ENCODE measurements at regions not wholly inside any gene's neighbourhood (a gene's known extent, or its start where the extent isn't known, plus 50 kb on each side); places are given as distances from the start of the nearest gene placed in this dataset.

DNA sequence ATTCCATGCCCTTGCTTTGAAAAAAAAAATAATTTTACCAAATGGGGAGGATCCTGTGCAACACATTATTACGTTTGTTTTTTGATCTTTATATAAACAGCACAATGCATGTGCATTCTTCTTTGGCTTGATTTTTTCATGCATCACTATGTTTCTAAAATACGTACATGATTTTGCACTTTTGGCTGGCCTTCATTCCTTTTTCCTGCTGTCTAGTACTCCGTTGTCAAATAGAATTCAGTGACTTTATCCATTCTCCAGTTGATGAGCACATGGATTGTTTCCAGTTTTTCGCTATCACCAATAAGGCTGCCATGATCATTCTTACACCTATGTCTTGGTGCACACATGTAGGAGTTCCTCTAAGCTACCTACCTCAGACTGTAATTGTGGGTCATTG, 63.0 kb upstream of the ID3 start (continued):
- TF ChIP-seq, protein P1, sequence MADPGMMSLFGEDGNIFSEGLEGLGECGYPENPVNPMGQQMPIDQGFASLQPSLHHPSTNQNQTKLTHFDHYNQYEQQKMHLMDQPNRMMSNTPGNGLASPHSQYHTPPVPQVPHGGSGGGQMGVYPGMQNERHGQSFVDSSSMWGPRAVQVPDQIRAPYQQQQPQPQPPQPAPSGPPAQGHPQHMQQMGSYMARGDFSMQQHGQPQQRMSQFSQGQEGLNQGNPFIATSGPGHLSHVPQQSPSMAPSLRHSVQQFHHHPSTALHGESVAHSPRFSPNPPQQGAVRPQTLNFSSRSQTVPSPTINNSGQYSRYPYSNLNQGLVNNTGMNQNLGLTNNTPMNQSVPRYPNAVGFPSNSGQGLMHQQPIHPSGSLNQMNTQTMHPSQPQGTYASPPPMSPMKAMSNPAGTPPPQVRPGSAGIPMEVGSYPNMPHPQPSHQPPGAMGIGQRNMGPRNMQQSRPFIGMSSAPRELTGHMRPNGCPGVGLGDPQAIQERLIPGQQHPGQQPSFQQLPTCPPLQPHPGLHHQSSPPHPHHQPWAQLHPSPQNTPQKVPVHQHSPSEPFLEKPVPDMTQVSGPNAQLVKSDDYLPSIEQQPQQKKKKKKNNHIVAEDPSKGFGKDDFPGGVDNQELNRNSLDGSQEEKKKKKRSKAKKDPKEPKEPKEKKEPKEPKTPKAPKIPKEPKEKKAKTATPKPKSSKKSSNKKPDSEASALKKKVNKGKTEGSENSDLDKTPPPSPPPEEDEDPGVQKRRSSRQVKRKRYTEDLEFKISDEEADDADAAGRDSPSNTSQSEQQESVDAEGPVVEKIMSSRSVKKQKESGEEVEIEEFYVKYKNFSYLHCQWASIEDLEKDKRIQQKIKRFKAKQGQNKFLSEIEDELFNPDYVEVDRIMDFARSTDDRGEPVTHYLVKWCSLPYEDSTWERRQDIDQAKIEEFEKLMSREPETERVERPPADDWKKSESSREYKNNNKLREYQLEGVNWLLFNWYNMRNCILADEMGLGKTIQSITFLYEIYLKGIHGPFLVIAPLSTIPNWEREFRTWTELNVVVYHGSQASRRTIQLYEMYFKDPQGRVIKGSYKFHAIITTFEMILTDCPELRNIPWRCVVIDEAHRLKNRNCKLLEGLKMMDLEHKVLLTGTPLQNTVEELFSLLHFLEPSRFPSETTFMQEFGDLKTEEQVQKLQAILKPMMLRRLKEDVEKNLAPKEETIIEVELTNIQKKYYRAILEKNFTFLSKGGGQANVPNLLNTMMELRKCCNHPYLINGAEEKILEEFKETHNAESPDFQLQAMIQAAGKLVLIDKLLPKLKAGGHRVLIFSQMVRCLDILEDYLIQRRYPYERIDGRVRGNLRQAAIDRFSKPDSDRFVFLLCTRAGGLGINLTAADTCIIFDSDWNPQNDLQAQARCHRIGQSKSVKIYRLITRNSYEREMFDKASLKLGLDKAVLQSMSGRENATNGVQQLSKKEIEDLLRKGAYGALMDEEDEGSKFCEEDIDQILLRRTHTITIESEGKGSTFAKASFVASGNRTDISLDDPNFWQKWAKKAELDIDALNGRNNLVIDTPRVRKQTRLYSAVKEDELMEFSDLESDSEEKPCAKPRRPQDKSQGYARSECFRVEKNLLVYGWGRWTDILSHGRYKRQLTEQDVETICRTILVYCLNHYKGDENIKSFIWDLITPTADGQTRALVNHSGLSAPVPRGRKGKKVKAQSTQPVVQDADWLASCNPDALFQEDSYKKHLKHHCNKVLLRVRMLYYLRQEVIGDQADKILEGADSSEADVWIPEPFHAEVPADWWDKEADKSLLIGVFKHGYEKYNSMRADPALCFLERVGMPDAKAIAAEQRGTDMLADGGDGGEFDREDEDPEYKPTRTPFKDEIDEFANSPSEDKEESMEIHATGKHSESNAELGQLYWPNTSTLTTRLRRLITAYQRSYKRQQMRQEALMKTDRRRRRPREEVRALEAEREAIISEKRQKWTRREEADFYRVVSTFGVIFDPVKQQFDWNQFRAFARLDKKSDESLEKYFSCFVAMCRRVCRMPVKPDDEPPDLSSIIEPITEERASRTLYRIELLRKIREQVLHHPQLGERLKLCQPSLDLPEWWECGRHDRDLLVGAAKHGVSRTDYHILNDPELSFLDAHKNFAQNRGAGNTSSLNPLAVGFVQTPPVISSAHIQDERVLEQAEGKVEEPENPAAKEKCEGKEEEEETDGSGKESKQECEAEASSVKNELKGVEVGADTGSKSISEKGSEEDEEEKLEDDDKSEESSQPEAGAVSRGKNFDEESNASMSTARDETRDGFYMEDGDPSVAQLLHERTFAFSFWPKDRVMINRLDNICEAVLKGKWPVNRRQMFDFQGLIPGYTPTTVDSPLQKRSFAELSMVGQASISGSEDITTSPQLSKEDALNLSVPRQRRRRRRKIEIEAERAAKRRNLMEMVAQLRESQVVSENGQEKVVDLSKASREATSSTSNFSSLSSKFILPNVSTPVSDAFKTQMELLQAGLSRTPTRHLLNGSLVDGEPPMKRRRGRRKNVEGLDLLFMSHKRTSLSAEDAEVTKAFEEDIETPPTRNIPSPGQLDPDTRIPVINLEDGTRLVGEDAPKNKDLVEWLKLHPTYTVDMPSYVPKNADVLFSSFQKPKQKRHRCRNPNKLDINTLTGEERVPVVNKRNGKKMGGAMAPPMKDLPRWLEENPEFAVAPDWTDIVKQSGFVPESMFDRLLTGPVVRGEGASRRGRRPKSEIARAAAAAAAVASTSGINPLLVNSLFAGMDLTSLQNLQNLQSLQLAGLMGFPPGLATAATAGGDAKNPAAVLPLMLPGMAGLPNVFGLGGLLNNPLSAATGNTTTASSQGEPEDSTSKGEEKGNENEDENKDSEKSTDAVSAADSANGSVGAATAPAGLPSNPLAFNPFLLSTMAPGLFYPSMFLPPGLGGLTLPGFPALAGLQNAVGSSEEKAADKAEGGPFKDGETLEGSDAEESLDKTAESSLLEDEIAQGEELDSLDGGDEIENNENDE (IDR thresholded peaks at IDR 0.05; ENCODE audit: insufficient replicate concordance, low read length): no peak
- TF ChIP-seq POLR2A (IDR thresholded peaks at IDR 0.05; ENCODE audit: control extremely low read depth in 1 of 2, low read depth in 2 of 2, low read length in 2 of 2) (no peak), JUND (IDR thresholded peaks at IDR 0.05; ENCODE audit: low read length) (no peak), ATF2 (IDR thresholded peaks at IDR 0.05; ENCODE audit: low read length) (no peak), TAF7 (optimal IDR thresholded peaks at IDR 0.05; ENCODE audit: borderline replicate concordance, low read depth, low read length) (no peak), NANOG (IDR thresholded peaks at IDR 0.05; ENCODE audit: insufficient read depth, low read depth, low read length, poor library complexity, severe bottlenecking) (no peak), HDAC6 (IDR thresholded peaks at IDR 0.05; ENCODE audit: low read depth, low read length) (no peak), CBX5 (IDR thresholded peaks at IDR 0.05; ENCODE audit: low read depth, low read length) (no peak), NRF1 (IDR thresholded peaks at IDR 0.05; ENCODE audit: low read depth, low read length) (no peak)

Data from H1 (cell line).